Left ventricle myocardium inferior (tissue), 1 donor: ENCODE measurements at regions not wholly inside any gene's neighbourhood (a gene's known extent, or its start where the extent isn't known, plus 50 kb on each side); places are given as distances from the start of the nearest gene placed in this dataset.

Experiments used
- DNase-seq: peaks from one replicate; pipeline ENCODE4 v3.0.0-alpha.2; 2020
- H3K27ac ChIP-seq: fragments of 200-600 bp; replicated peaks from 2 replicates; pipeline ENCODE4 v1.8.0; 2021
- H3K27me3 ChIP-seq: fragments of 200-600 bp; 2 replicates; pipeline ENCODE4 v1.8.0; 2021; ENCODE audit warnings: low read depth
- H3K36me3 ChIP-seq: fragments of 200-600 bp; 2 replicates; pipeline ENCODE4 v1.8.0; 2021
- H3K4me1 ChIP-seq: fragments of 200-600 bp; 2 replicates; pipeline ENCODE4 v1.8.0; 2021
- H3K4me3 ChIP-seq: fragments of 200-600 bp; 2 replicates; pipeline ENCODE4 v1.8.0; 2021; ENCODE audit warnings: mild to moderate bottlenecking, moderate library complexity
- H3K9me3 ChIP-seq: fragments of 200-600 bp; replicated peaks from 2 replicates; pipeline ENCODE4 v1.8.0; 2021
- CTCF ChIP-seq: fragments of 200-600 bp; IDR thresholded peaks from 2 replicates; pipeline ENCODE4 v1.8.0; 2021; ENCODE audit warnings: antibody characterized with exemption, mild to moderate bottlenecking, borderline replicate concordance
- intact Hi-C: fragments of 100-400 bp; cut with micrococcal nuclease; formaldehyde crosslinking; loops from one replicate; pipeline ENCODE4 v1.11.0; 2022
- donor health status: DM: no; HTN: yes; CAD: no; lungs with severe emphysema.

DNA sequence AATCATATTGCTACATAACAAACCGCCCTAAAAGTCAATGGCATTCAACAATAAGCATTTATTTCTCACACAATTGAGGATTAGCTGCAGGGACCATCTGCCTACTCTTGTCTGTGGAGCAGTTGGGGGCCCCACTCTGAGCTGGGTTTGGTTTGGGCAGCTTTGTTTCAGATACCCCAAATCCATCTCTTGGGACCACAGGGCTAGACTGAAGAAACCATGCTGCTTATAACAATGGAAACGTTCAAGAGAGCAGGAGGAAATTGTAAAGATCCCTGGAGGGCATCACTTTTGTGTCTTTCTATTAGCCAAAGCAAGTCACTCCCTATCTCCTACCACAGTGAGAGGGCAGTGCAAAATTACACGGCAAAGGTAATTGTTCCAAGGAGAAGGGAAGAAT is 146.5 kb upstream of the MGAT5 start:
- Histone ChIP-seq H3K27me3 (no peaks in the 10 kb centered on the region), H3K9me3 (peaks cover 18% of the 10 kb centered on the region), H3K36me3 (no peaks in the 10 kb centered on the region), H3K4me1 (no peaks in the 10 kb centered on the region), H3K4me3 (no peak overlapping the region), H3K27ac (no peak overlapping the region)
- TF ChIP-seq CTCF, result no peak
- intact Hi-C loops, result no loop called here
- no peak for DNase-seq

GRCh38 chr2:134108113-134108512 is 145.8 kb upstream of the MGAT5 start:
- intact Hi-C loops, result no loop called here

DNA sequence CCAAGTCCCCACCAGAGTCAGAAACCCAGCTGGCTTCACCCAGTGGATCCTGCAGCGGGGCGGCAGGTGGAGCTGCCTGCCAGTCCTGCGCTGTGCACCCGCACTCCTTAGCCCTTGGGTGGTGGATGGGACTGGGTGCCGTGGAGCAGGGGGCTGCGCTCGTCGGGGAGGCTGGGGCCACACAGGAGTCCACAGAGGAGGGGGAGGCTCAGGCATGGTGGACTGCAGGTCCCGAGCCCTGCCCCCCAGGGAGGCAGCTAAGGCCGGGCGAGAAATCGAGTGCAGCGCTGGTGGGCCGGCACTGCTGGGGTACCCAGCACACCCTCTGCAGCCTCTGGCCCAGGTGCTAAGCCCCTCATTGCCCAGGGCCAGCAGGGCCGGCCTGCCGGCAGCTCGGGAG is 144.6 kb upstream of the MGAT5 start:
- Histone ChIP-seq H3K4me3 (no peak overlapping the region), H3K9me3 (peaks cover 18% of the 10 kb centered on the region), H3K4me1 (no peaks in the 10 kb centered on the region), H3K27me3 (no peaks in the 10 kb centered on the region), H3K27ac (no peak overlapping the region), H3K36me3 (no peaks in the 10 kb centered on the region)
- no peak for DNase-seq
- TF ChIP-seq CTCF, result no peak
- intact Hi-C loops, result no loop called here

More at GRCh38 chr2:134108113-134108512, 145.8 kb upstream of the MGAT5 start:
- no peaks in the 10 kb centered on the region for H3K4me1 ChIP-seq
- no peak overlapping the region for H3K27ac ChIP-seq
- DNase-seq, result no peak
- no peak overlapping the region for H3K4me3 ChIP-seq
- peaks cover 18% of the 10 kb centered on the region for H3K9me3 ChIP-seq
- H3K27me3 ChIP-seq, result no peaks in the 10 kb centered on the region
- no peaks in the 10 kb centered on the region for H3K36me3 ChIP-seq
- TF ChIP-seq CTCF, result no peak

GRCh38 chr2:134109725-134110124 is 144.1 kb upstream of the MGAT5 start:
- H3K4me1 ChIP-seq, result no peaks in the 10 kb centered on the region
- intact Hi-C loops, result loop anchor here (5.0 to 10.0 kb wide), 2 partner anchors 135 to 222 kb away; no protein-coding TSS in a partner anchor
- peaks cover 18% of the 10 kb centered on the region for H3K9me3 ChIP-seq
- no peak overlapping the region for H3K4me3 ChIP-seq
- no peak for DNase-seq
- TF ChIP-seq CTCF, result no peak
- H3K36me3 ChIP-seq, result no peaks in the 10 kb centered on the region
- no peaks in the 10 kb centered on the region for H3K27me3 ChIP-seq
- H3K27ac ChIP-seq, result no peak overlapping the region

GRCh38 chr2:134110532-134110931 is 143.3 kb upstream of the MGAT5 start:
- DNase-seq, result no peak
- H3K9me3 ChIP-seq, result peaks cover 18% of the 10 kb centered on the region
- TF ChIP-seq CTCF, result no peak
- no peak overlapping the region for H3K4me3 ChIP-seq
- no peaks in the 10 kb centered on the region for H3K36me3 ChIP-seq
- H3K4me1 ChIP-seq, result no peaks in the 10 kb centered on the region
- intact Hi-C loops, result loop anchor here (5.0 to 10.0 kb wide), 2 partner anchors 134 to 223 kb away; no protein-coding TSS in a partner anchor
- H3K27ac ChIP-seq, result no peak overlapping the region
- H3K27me3 ChIP-seq, result no peaks in the 10 kb centered on the region

DNA sequence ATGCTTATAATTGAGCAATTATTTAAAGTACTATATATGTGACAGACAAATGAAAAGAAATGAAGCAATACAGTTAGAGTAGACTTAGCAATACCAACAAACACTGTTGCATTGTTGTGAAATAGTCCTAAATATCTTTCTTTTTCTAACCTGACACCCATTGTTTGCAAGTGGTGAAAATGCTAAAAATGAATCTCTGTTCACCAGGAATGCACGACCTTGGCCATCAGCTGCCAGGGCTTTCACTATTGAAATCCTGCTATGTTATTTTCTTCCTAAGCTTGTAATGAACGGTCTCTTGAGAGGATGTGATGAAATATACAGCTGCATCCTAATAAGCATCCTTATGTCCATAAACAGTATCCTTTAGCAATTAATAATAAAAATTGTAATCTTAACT is 136.2 kb upstream of the MGAT5 start:
- H3K4me1 ChIP-seq, result peaks cover 47% of the 10 kb centered on the region
- DNase-seq, result no peak
- H3K9me3 ChIP-seq, result no peaks in the 10 kb centered on the region
- no peaks in the 10 kb centered on the region for H3K27me3 ChIP-seq
- H3K27ac ChIP-seq, result no peak overlapping the region
- H3K4me3 ChIP-seq, result no peak overlapping the region
- H3K36me3 ChIP-seq, result no peaks in the 10 kb centered on the region
- intact Hi-C loops, result loop anchor here (2.0 to 10.0 kb wide), 3 partner anchors 90 to 293 kb away; no protein-coding TSS in a partner anchor
- TF ChIP-seq CTCF, result no peak
